ENCODE measurements at regions not wholly inside any gene's neighbourhood (a gene's known extent, or its start where the extent isn't known, plus 50 kb on each side); places are given as distances from the start of the nearest gene placed in this dataset.
A peak's percentile ranks its signal among the peaks of the same experiment; 100 is the strongest.

GRCh38 chr1:228882041-228882770 is 146.9 kb downstream of the RHOU start:
- H2AFZ ChIP-seq = no peak overlapping the region
- no peak for TF ChIP-seq EZH2 (IDR thresholded peaks at IDR 0.05; ENCODE audit: borderline replicate concordance)
- no peak for TF ChIP-seq EZH2phosphoT487 (IDR thresholded peaks at IDR 0.05; ENCODE audit: low read depth, severe bottlenecking, unreplicated experiment)
- no peak for TF ChIP-seq CTCF (IDR thresholded peaks at IDR 0.05; ENCODE audit: poor library complexity)
- H3K9me2 ChIP-seq (replicated peaks; ENCODE audit: insufficient read depth) = no peaks in the 10 kb centered on the region
- H3K9me3 ChIP-seq (ENCODE audit: low read depth) = no peaks in the 10 kb centered on the region
- no peaks in the 10 kb centered on the region for H4K20me1 ChIP-seq (ENCODE audit: insufficient read depth, poor library complexity, severe bottlenecking)
- no peak overlapping the region for H3K4me2 ChIP-seq
- H3K4me3 ChIP-seq = no peak overlapping the region
- H3K4me1 ChIP-seq (ENCODE audit: insufficient read depth) = peaks cover 21% of the 10 kb centered on the region
- H3K27me3 ChIP-seq = no peaks in the 10 kb centered on the region
- H3K79me2 ChIP-seq = no peaks in the 10 kb centered on the region
- no peaks in the 10 kb centered on the region for H3K36me3 ChIP-seq (replicated peaks; ENCODE audit: insufficient read depth, low read depth)
- DNase-seq (ENCODE audit: low spot score) = no peak
- peak overlapping the region; percentile 19 for H3K27ac ChIP-seq
- 73% methylated on average over 4 of the region's 4 CpGs for WGBS (ENCODE audit: low lambda C conversion rate, missing lambda C conversion rate)

- H3K27me3 ChIP-seq = no peaks in the 10 kb centered on the region
- H4K20me1 ChIP-seq (ENCODE audit: insufficient read depth, poor library complexity, severe bottlenecking) = no peaks in the 10 kb centered on the region
- H3K4me2 ChIP-seq = no peak overlapping the region
- H3K27ac ChIP-seq = peak overlapping the region; percentile 19
- no peaks in the 10 kb centered on the region for H3K79me2 ChIP-seq
- H3K9me2 ChIP-seq (replicated peaks; ENCODE audit: insufficient read depth) = no peaks in the 10 kb centered on the region
- H3K4me3 ChIP-seq = no peak overlapping the region
- no peaks in the 10 kb centered on the region for H3K36me3 ChIP-seq (replicated peaks; ENCODE audit: insufficient read depth, low read depth)
- DNase-seq (ENCODE audit: low spot score) = no peak
- no peak for TF ChIP-seq EZH2 (IDR thresholded peaks at IDR 0.05; ENCODE audit: borderline replicate concordance)
- no peak for TF ChIP-seq EZH2phosphoT487 (IDR thresholded peaks at IDR 0.05; ENCODE audit: low read depth, severe bottlenecking, unreplicated experiment)
- no peak for TF ChIP-seq CTCF (IDR thresholded peaks at IDR 0.05; ENCODE audit: poor library complexity)
- no peaks in the 10 kb centered on the region for H3K9me3 ChIP-seq (ENCODE audit: low read depth)
- WGBS (ENCODE audit: low lambda C conversion rate, missing lambda C conversion rate) = 96% methylated on average over 4 of the region's 4 CpGs
- H3K4me1 ChIP-seq (ENCODE audit: insufficient read depth) = peaks cover 21% of the 10 kb centered on the region
- no peak overlapping the region for H2AFZ ChIP-seq
Observed at GRCh38 chr1:228882771-228883450, 147.6 kb downstream of the RHOU start.

GRCh38 chr1:228883535-228883934 is 148.3 kb downstream of the RHOU start:
- H3K36me3 ChIP-seq (replicated peaks; ENCODE audit: insufficient read depth, low read depth) = no peaks in the 10 kb centered on the region
- DNase-seq (ENCODE audit: low spot score) = no peak
- WGBS (ENCODE audit: low lambda C conversion rate, missing lambda C conversion rate) = 95% methylated on average over 2 of the region's 2 CpGs

More at GRCh38 chr1:228883535-228883934, 148.3 kb downstream of the RHOU start:
- Histone ChIP-seq H4K20me1 (ENCODE audit: insufficient read depth, poor library complexity, severe bottlenecking) (no peaks in the 10 kb centered on the region), H3K4me1 (ENCODE audit: insufficient read depth) (peaks cover 21% of the 10 kb centered on the region), H3K27me3 (no peaks in the 10 kb centered on the region), H3K4me3 (no peak overlapping the region), H3K9me3 (ENCODE audit: low read depth) (no peaks in the 10 kb centered on the region), H2AFZ (no peak overlapping the region), H3K27ac (no peak overlapping the region), H3K4me2 (no peak overlapping the region), H3K9me2 (replicated peaks; ENCODE audit: insufficient read depth) (no peaks in the 10 kb centered on the region), H3K79me2 (no peaks in the 10 kb centered on the region)
- no peak for TF ChIP-seq EZH2phosphoT487 (IDR thresholded peaks at IDR 0.05; ENCODE audit: low read depth, severe bottlenecking, unreplicated experiment)
- no peak for TF ChIP-seq CTCF (IDR thresholded peaks at IDR 0.05; ENCODE audit: poor library complexity)
- TF ChIP-seq EZH2 (IDR thresholded peaks at IDR 0.05; ENCODE audit: borderline replicate concordance) = no peak

Measured in hepatocyte (in vitro differentiated cells).